Liver (tissue), 8 donors: ENCODE measurements at regions not wholly inside any gene's neighbourhood (a gene's known extent, or its start where the extent isn't known, plus 50 kb on each side); places are given as distances from the start of the nearest gene placed in this dataset.

Source experiments
- DNase-seq: peaks from one replicate; pipeline ENCODE4 v3.0.0-alpha.2; 2017; ENCODE audit warnings: low spot score
- H3K27ac ChIP-seq, 2 donors: one replicate each; pipeline ENCODE4 v1.7.0; 2013; ENCODE audit warnings: inconsistent platforms in 2 of 2, low read length in 2 of 2, control low read depth in 1 of 2, low read depth in 1 of 2, mild to moderate bottlenecking in 1 of 2
- H3K27me3 ChIP-seq, 4 donors: one replicate each; pipeline versions ENCODE4 v1.6.1 to v1.7.0; 2013; ENCODE audit warnings: low read length in 3 of 4, inconsistent platforms in 1 of 4, mild to moderate bottlenecking in 1 of 4, moderate library complexity in 1 of 4; ENCODE audit not compliant: control insufficient read depth in 4 of 4, insufficient read depth in 4 of 4
- H3K36me3 ChIP-seq, 4 donors: one replicate each; pipeline versions ENCODE4 v1.6.1 to v1.7.0; 2013; ENCODE audit warnings: low read length in 3 of 4, mild to moderate bottlenecking in 3 of 4, low read depth in 1 of 4, moderate library complexity in 1 of 4; ENCODE audit not compliant: control insufficient read depth in 4 of 4, insufficient read depth in 3 of 4
- H3K4me1 ChIP-seq, 4 donors: one replicate each; pipeline versions ENCODE4 v1.6.1 to v1.7.0; 2013; ENCODE audit warnings: low read length in 3 of 4, mild to moderate bottlenecking in 3 of 4, moderate library complexity in 1 of 4; ENCODE audit not compliant: control insufficient read depth in 4 of 4, insufficient read depth in 4 of 4
- H3K4me3 ChIP-seq, 3 donors: one replicate each; pipeline versions ENCODE4 v1.6.1 to v1.7.0; 2013; ENCODE audit warnings: low read length in 3 of 3, control low read depth in 1 of 3, low read depth in 1 of 3, mild to moderate bottlenecking in 1 of 3
- H3K9ac ChIP-seq, 2 donors: one replicate each; pipeline ENCODE4 v1.7.0; 2013; ENCODE audit warnings: low read length in 2 of 2, mild to moderate bottlenecking in 2 of 2, moderate library complexity in 2 of 2, control low read depth in 1 of 2, low read depth in 1 of 2
- H3K9me3 ChIP-seq, 4 donors: one replicate each; pipeline versions ENCODE4 v1.6.1 to v1.7.0; 2013; ENCODE audit warnings: low read length in 3 of 4; ENCODE audit not compliant: control insufficient read depth in 4 of 4
- EGR1 ChIP-seq, 2 donors: IDR thresholded peaks; 2 replicates each; pipeline ENCODE4 v1.6.1; 2016 to 2018; ENCODE audit warnings: antibody characterized with exemption in 2 of 2, low read depth in 2 of 2
- FOXA1 ChIP-seq: IDR thresholded peaks from 2 replicates; pipeline ENCODE4 v1.6.1; 2016; ENCODE audit warnings: antibody characterized with exemption
- FOXA2 ChIP-seq: IDR thresholded peaks from 2 replicates; pipeline ENCODE4 v1.6.1; 2016; ENCODE audit warnings: antibody characterized with exemption
- GABPA ChIP-seq, 2 donors: IDR thresholded peaks in 1 of 2; conservative IDR thresholded peaks in 1 of 2; 2 replicates each; pipeline ENCODE4 v1.6.1; 2016; ENCODE audit warnings: antibody characterized with exemption in 2 of 2, mild to moderate bottlenecking in 1 of 2, moderate library complexity in 1 of 2
- HNF4A ChIP-seq, 2 donors: conservative IDR thresholded peaks; 2 replicates each; pipeline ENCODE4 v1.6.1; 2016; ENCODE audit warnings: antibody characterized with exemption in 2 of 2, mild to moderate bottlenecking in 2 of 2
- HNF4G ChIP-seq: IDR thresholded peaks from 2 replicates; pipeline ENCODE4 v1.6.1; 2016; ENCODE audit warnings: antibody characterized with exemption
- JUND ChIP-seq, 2 donors: IDR thresholded peaks; 2 replicates each; pipeline ENCODE4 v1.6.1; 2016; ENCODE audit warnings: antibody characterized with exemption in 2 of 2
- NR2F2 ChIP-seq: IDR thresholded peaks from 2 replicates; pipeline ENCODE4 v1.6.1; 2016; ENCODE audit warnings: antibody characterized with exemption
- RAD21 ChIP-seq, 2 donors: IDR thresholded peaks; 2 replicates each; pipeline ENCODE4 v1.6.1; 2016; ENCODE audit warnings: antibody characterized with exemption in 2 of 2, mild to moderate bottlenecking in 2 of 2
- RXRA ChIP-seq, 2 donors: IDR thresholded peaks; 2 replicates each; pipeline ENCODE4 v1.6.1; 2017 to 2018; ENCODE audit warnings: antibody characterized with exemption in 2 of 2, mild to moderate bottlenecking in 1 of 2
- SP1 ChIP-seq: IDR thresholded peaks from 2 replicates; pipeline ENCODE4 v1.6.1; 2018; ENCODE audit warnings: antibody characterized with exemption, mild to moderate bottlenecking
- TAF1 ChIP-seq: conservative IDR thresholded peaks from 2 replicates; pipeline ENCODE4 v1.6.1; 2016; ENCODE audit warnings: antibody characterized with exemption, mild to moderate bottlenecking
- YY1 ChIP-seq: IDR thresholded peaks from 2 replicates; pipeline ENCODE4 v1.6.1; 2016; ENCODE audit warnings: antibody characterized with exemption, mild to moderate bottlenecking
- WGBS: extraction: QIAGEN DNeasy Blood & Tissue Kit; methylation state at CpG from one replicate; pipeline ENCODE4 v1.1.7; 2013; 5-methylcytosine and 5-hydroxymethylcytosine counted together
- TF ChIP-seq, protein P1 (sequence below): IDR thresholded peaks from 2 replicates; pipeline ENCODE4 v1.6.1; 2016; ENCODE audit warnings: antibody characterized with exemption
- TF ChIP-seq, protein P2 (sequence below): fragments of 150-350 bp; IDR thresholded peaks from 2 replicates; pipeline ENCODE4 v1.5.1; 2017; ENCODE audit warnings: improper control_type of control experiment, low read depth, low read length; ENCODE audit not compliant: missing input control
- TF ChIP-seq, protein P3 (sequence below): IDR thresholded peaks from 2 replicates; pipeline ENCODE4 v1.6.1; 2016; ENCODE audit warnings: antibody characterized with exemption, mild to moderate bottlenecking
- TF ChIP-seq, protein P4 (sequence below): IDR thresholded peaks from 2 replicates; pipeline ENCODE4 v1.6.1; 2016; ENCODE audit warnings: antibody characterized with exemption
- TF ChIP-seq, protein P5 (sequence below): IDR thresholded peaks from 2 replicates; pipeline ENCODE4 v1.6.1; 2016; ENCODE audit warnings: antibody characterized with exemption
- donor health status: healthy.
- donor health status: healthy.
- donor health status: healthy.
- donor health status: healthy.
- donor health status: healthy.

DNA sequence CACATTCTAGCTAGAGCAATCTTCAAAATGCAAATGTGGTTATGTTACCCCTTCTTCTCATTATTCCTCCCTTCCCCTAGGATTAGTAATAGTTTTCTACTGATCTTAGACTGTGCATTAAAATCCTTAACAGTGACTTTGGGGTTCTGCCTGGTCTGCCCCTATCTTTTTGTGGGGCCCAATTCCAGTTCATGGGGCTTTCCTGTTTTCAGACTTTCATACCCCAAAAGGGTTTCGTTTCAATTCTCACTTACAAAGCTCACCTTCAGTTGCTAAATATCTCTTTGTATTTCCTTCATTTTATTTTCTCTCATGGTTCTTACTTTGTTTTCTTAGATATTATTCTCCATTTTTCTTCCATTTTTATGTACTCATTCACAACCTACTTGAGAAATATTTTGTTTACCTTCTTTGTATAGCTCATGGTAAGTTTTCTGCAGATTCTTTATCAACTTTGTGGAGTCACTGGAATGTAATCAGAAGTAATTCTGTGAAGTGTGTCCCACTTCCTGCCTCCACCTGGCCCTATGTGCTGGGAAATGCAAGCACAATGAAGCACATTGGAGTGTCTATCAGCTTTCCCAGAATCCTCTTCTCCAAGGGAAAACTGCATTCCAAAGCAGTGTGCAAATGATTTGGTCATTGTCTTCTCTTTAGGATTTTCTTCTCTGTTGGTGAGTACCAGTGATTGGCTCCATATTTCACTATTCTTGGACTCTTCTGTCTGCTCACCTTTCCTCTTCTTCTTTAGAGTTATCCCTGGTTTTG, 350.2 kb downstream of the ZNF326 start:
- no peak for DNase-seq
- H3K27me3 ChIP-seq: peaks cover 0 to 3% (median 0%) of the 10 kb centered on the region in 4 donors
- 76% methylated on average over 1 of the region's 1 CpG for WGBS

More for the DNA sequence above, 350.2 kb downstream of the ZNF326 start:
- TF ChIP-seq FOXA1 (no peak), YY1 (no peak), FOXA2 (no peak), JUND (IDR thresholded peaks at IDR 0.05) (no peak), GABPA (IDR thresholded peaks at IDR 0.05 in 1 of 2, conservative IDR thresholded peaks at IDR 0.05 in 1 of 2) (no peak), NR2F2 (no peak), HNF4G (no peak), SP1 (no peak), TAF1 (no peak), RXRA (IDR thresholded peaks at IDR 0.05) (no peak), HNF4A (conservative IDR thresholded peaks at IDR 0.05) (no peak), RAD21 (IDR thresholded peaks at IDR 0.05) (no peak), EGR1 (IDR thresholded peaks at IDR 0.05; ENCODE audit: low read depth in 2 of 2) (no peak)
- TF ChIP-seq, protein P1, sequence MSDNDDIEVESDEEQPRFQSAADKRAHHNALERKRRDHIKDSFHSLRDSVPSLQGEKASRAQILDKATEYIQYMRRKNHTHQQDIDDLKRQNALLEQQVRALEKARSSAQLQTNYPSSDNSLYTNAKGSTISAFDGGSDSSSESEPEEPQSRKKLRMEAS: no peak
- TF ChIP-seq, protein P2, sequence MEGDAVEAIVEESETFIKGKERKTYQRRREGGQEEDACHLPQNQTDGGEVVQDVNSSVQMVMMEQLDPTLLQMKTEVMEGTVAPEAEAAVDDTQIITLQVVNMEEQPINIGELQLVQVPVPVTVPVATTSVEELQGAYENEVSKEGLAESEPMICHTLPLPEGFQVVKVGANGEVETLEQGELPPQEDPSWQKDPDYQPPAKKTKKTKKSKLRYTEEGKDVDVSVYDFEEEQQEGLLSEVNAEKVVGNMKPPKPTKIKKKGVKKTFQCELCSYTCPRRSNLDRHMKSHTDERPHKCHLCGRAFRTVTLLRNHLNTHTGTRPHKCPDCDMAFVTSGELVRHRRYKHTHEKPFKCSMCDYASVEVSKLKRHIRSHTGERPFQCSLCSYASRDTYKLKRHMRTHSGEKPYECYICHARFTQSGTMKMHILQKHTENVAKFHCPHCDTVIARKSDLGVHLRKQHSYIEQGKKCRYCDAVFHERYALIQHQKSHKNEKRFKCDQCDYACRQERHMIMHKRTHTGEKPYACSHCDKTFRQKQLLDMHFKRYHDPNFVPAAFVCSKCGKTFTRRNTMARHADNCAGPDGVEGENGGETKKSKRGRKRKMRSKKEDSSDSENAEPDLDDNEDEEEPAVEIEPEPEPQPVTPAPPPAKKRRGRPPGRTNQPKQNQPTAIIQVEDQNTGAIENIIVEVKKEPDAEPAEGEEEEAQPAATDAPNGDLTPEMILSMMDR: no peak
- TF ChIP-seq, protein P3, sequence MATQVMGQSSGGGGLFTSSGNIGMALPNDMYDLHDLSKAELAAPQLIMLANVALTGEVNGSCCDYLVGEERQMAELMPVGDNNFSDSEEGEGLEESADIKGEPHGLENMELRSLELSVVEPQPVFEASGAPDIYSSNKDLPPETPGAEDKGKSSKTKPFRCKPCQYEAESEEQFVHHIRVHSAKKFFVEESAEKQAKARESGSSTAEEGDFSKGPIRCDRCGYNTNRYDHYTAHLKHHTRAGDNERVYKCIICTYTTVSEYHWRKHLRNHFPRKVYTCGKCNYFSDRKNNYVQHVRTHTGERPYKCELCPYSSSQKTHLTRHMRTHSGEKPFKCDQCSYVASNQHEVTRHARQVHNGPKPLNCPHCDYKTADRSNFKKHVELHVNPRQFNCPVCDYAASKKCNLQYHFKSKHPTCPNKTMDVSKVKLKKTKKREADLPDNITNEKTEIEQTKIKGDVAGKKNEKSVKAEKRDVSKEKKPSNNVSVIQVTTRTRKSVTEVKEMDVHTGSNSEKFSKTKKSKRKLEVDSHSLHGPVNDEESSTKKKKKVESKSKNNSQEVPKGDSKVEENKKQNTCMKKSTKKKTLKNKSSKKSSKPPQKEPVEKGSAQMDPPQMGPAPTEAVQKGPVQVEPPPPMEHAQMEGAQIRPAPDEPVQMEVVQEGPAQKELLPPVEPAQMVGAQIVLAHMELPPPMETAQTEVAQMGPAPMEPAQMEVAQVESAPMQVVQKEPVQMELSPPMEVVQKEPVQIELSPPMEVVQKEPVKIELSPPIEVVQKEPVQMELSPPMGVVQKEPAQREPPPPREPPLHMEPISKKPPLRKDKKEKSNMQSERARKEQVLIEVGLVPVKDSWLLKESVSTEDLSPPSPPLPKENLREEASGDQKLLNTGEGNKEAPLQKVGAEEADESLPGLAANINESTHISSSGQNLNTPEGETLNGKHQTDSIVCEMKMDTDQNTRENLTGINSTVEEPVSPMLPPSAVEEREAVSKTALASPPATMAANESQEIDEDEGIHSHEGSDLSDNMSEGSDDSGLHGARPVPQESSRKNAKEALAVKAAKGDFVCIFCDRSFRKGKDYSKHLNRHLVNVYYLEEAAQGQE: no peak
- TF ChIP-seq, protein P4, sequence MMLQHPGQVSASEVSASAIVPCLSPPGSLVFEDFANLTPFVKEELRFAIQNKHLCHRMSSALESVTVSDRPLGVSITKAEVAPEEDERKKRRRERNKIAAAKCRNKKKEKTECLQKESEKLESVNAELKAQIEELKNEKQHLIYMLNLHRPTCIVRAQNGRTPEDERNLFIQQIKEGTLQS: no peak
- TF ChIP-seq, protein P5, sequence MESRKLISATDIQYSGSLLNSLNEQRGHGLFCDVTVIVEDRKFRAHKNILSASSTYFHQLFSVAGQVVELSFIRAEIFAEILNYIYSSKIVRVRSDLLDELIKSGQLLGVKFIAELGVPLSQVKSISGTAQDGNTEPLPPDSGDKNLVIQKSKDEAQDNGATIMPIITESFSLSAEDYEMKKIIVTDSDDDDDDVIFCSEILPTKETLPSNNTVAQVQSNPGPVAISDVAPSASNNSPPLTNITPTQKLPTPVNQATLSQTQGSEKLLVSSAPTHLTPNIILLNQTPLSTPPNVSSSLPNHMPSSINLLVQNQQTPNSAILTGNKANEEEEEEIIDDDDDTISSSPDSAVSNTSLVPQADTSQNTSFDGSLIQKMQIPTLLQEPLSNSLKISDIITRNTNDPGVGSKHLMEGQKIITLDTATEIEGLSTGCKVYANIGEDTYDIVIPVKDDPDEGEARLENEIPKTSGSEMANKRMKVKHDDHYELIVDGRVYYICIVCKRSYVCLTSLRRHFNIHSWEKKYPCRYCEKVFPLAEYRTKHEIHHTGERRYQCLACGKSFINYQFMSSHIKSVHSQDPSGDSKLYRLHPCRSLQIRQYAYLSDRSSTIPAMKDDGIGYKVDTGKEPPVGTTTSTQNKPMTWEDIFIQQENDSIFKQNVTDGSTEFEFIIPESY: no peak
- H3K36me3 ChIP-seq: no peaks in the 10 kb centered on the region
- no peak overlapping the region for H3K9ac ChIP-seq
- no peak overlapping the region for H3K27ac ChIP-seq
- H3K4me1 ChIP-seq: no peaks in the 10 kb centered on the region
- no peak overlapping the region for H3K4me3 ChIP-seq
- H3K9me3 ChIP-seq: peaks cover 0 to 5% (median 2%) of the 10 kb centered on the region in 4 donors
